Fibroblast of gingiva (primary cell): ENCODE measurements at regions not wholly inside any gene's neighbourhood (a gene's known extent, or its start where the extent isn't known, plus 50 kb on each side); places are given as distances from the start of the nearest gene placed in this dataset.

Experiments used
- DNase-seq: peaks from one replicate; pipeline ENCODE4 v3.0.0-alpha.2; 2011; ENCODE audit warnings: low read depth

GRCh38 chr5:143693651-143694252, 118.2 kb upstream of the HMHB1 start:
- DNase-seq: peak; percentile 41

GRCh38 chr5:143692342-143692741, 119.6 kb upstream of the HMHB1 start:
- DNase-seq: no peak

DNA sequence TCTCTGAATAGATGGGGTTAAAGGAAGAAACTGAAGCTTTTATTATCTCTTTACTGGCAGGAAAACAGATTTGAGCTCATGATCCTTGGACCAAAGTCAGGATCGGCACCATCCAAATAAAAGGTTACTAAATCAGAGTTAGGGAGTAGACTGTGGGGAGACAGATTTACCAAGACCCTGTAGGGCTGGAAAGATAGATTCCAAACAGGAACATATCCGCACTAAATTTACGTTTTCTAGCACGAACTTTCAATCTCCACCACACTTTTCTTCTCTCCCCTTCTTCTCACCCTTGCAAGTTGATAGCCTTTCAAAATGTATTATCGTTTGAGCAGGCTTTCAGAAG, 120.0 kb upstream of the HMHB1 start:
- no peak for DNase-seq

DNA sequence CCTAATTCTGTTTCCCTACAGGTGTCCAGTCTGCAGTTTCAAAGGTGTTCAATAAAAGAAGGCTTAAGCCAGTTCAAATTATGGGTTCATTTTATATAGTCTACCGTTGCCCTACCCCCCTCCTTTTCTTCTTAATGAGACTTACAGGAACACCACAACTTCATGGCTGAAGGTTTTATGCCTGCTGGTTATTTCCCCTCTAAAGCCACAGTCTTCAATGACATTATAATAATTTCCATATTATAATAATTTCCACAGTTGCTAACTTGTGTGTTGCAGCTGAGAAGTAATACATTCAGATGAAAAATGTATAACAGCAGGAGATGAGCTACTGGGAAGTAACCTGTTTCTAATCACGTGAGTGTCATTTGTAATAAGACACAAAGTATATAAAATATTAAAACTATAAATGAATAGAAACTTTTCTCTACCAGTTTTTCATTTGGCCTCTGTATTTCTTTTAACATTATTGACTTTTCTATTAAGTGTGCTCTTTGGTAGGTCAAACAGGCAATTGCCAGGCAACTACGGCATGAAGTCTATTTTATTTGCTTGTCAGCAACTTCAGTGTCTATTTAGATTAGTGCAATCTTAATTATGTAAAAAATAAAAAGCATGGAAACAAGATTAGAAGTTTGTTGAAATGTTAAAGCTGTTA, 120.5 kb upstream of the HMHB1 start:
- no peak for DNase-seq

GRCh38 chr5:143687604-143688003, 124.4 kb upstream of the HMHB1 start:
- DNase-seq: no peak

DNA sequence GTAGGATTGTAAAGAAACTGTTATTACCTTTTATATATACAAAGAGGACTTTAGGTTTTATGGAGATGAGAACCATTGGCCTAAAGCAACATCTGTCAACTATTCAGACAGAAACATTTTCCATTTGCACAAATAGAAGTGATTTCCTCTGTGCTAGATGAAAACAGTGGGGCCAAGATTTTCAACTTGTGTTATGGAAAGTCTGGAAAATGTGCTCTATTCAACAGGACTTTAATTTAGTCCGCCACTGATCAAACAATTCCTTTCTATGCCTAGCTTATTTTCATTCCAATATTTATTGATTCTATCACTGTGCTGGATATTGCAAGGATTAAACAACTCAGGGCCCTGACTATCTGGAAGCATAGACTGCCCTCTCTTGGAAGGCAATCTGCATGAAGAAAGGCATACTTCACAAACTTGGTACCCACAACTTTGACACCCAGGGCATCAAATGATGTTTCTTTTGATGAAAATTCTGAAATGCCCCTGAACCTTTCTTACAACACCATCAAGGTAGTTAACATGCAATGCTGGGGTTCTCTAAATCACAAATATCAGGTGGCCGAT, 126.6 kb upstream of the HMHB1 start:
- DNase-seq: peak; percentile 25

DNA sequence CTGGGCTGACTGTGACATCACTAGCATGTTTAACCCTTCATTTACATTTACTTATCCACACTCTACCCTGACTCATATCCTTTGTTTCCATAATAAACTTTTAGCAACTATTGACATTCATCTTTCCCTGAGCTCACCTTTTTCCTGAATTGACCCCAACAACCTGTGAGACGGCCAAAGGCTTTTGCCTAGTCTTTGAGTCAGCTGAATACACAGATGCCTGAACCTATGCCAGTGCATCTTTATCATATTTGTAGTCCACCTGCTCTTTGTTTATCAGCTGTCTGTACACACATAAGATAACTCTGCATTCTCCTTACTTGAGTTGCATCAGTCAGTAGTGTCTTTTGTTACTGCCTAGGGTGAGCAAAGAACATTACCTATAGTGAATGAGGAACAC, 128.5 kb upstream of the HMHB1 start:
- DNase-seq: no peak

GRCh38 chr5:143682929-143683386, 129.0 kb upstream of the HMHB1 start:
- no peak for DNase-seq

DNA sequence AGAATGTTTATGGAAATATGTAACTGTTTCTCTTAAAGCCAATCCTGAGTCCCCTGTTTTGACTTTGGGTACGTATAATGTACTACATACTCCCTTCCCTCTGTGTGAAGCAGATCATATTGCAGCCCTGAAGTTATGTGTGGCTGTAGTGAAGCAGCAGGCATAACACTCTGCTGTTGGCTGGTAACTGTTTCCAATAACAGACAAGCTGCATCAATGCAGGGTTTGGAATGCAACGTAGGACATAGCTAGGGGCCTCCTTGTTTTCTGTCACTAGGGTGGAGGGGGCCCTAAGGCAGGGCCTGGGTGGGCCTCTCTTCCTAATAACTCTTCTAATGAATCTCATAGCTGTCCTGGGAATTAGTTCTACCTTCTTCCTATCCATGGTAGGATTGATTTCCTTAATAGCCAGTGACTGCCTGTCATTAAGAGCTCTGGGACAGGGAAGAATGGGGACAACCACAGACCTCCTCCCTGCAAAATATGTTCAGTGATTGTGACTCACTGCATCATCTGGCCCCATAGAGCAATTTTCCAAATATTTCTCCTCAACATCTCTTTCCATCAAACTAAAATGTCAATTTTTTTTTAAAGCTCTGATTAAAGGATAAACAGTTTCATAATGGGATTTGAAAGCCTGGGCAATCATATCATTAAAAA, 129.6 kb upstream of the HMHB1 start:
- DNase-seq: peak; percentile 64

GRCh38 chr5:143680672-143681259, 131.2 kb upstream of the HMHB1 start:
- no peak for DNase-seq

DNA sequence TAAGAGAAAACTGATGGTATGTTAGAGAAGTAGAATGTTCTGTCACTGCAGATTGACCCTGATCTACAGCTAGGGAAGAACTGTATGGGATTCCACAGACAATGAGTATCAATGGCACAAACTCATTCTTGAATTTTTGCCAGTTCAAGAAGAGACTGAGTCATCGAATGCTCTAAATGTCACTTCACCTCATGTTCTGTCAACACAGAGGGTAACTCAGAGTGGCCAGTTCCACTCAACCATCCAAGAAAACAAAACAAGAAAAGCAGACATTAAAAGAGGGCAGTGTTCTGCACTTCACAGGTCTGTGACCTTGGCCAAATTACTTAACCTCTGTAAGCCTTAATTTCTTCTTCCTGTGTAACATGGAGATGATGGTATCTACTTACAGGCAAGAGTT, 132.2 kb upstream of the HMHB1 start:
- peak; percentile 55 for DNase-seq

DNA sequence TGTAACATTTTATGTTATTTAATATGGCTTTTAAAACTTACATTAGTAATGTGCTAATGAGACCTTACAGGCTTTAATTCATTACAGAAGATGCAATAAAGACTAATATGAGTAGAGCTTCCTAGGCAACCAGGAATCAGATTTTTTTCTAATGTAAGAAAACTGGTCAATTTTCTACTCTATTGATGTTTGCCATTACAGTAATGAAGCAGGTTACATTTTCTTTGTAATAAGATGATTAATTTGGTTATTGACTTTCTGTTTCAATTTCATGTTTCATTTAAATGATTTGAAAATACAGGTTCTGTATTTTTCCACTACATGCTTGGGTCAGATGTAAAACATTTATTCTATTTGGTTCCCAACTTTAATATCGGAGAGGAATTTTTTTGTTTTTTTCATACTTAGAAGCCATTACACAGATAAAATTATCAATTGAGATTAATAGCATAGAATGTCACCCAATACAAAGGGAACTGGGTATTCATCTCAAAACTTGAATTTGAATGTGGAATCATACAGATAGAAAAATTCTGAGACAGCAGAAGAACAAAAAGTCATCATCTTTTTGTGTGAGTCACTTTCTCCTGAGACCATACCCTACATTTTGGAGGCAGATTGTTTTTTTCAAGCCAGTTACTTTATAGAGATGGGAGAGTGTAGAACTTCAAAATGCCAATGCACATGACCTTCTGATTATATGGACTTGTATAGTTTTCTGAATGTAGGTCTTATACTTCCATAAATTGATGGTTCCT, 133.6 kb upstream of the HMHB1 start:
- no peak for DNase-seq

- DNase-seq: no peak
Observed at GRCh38 chr5:143677403-143677802, 134.6 kb upstream of the HMHB1 start.

- DNase-seq: no peak
Observed at GRCh38 chr5:143676802-143677201, 135.2 kb upstream of the HMHB1 start.

DNA sequence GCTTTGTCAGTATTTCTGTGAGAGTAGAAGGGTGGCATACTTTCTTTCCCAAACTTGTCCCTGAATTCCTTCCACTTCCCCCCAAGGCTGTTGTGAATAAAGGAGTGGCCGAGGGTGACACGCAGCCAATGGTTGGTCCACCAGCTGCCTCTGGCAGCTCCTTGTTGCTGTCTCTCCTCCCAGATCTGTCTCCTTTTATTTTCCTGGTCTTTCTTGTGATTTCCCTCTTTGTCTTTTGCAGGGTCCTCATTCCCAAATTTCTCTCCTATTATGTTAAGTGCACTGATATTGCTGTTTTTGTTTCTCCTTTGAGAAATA, 137.5 kb upstream of the HMHB1 start:
- no peak for DNase-seq

DNA sequence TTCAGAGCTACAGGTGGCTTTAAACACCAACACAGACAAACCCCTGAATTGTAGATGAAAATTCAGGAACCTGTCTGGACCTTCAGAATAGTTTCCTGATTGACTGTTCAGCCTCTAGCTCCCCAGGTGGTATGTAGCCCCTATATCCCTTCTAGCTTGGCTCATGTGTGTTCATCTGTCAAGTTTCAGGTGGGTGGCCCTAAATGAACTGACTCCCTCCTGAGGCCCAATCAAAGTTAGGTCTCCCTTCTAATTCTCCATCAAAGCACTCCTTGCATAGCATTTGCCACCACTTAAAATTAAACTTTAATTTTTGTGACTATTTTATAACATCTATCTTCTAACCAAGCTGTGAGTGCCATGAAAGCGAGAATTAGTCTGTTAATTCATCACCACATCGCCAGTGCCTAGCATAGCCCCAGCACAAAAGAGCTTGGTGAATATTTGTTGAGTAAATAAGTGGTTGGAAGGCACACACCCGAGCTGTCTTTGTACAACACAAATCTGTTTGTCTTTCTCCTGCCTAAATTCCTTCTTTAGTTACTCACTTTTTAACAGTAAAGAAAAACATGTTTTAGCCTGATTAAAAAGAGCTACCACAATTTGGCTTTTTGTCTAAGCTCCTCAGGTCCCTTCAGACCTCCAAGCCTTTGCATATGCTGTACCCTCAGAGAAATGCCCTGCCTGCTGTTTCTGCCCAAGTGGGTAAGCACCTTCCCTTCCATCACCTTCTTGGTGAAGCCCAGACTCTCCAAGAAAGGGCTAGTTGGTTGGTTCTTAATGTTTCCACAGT, 138.1 kb upstream of the HMHB1 start:
- DNase-seq: no peak

DNA sequence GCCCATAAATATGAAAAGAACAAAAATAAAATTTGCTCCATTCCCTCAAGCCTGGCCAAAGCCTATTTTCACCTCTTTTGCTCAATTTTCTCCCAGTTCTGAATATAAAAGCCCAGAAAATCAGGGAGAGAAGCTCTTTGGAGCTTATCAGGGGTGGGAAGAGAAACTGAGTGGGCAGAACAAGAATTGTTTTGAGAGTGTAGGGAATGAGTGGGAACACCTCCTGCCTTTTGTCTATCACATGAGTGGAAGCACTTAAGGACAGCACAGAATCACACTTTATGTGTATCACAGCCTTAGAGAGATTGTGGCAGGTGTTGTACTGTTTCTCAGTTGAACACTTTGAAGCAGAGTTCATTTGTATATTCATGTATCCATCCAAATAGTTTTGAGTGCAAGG, 139.2 kb upstream of the HMHB1 start:
- no peak for DNase-seq

- no peak for DNase-seq
Observed at GRCh38 chr5:143671674-143672569, 140.0 kb upstream of the HMHB1 start.

DNA sequence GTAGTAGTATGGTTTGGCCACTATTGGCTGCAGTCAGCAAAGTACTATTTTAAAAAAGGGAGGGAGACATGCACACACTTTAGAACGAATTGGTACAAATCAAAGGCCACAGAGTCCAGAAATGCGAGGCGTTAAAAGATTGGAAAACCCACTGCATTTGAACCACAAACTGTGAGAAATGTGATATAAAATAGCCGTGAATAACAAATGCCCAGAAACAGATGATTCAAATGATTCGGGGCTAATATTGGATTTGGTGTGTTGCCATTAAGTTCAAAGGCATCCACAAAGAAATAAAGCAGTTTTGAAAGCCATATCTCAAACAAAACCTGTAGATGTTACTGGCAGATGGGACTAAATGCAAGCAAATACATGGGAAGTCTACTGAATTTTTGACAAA, 140.9 kb upstream of the HMHB1 start:
- DNase-seq: no peak

DNA sequence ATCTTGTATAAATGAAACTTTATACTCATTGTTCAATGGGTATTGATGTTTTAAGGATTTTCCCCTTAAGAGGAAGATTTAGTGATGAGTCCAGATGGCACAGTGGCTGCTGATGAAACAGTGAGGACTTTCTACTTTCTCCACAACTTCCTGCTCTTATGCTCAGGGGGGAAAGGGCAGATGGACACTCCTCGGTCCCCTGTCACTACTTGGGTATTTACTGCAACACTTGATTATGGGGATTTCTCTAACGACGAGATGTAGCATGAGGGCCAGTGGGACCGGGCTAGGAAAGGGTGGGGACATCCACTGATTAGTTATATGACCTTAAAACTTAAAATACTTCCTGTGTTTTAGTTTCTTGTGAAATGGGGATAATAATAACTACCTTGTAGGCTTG, 146.1 kb upstream of the HMHB1 start:
- DNase-seq: no peak
